ENCODE measurements at regions not wholly inside any gene's neighbourhood (a gene's known extent, or its start where the extent isn't known, plus 50 kb on each side); places are given as distances from the start of the nearest gene placed in this dataset.

- no peaks in the 10 kb centered on the region for H3K36me3 Mint-ChIP-seq (ENCODE audit: insufficient read depth, unreplicated experiment)
- H3K4me3 Mint-ChIP-seq (ENCODE audit: unreplicated experiment): no peak overlapping the region
- no TSS peak for BruUV-seq (replicated peaks)
- H3K9me3 Mint-ChIP-seq (ENCODE audit: unreplicated experiment): no peaks in the 10 kb centered on the region
- TF ChIP-seq, protein P1, sequence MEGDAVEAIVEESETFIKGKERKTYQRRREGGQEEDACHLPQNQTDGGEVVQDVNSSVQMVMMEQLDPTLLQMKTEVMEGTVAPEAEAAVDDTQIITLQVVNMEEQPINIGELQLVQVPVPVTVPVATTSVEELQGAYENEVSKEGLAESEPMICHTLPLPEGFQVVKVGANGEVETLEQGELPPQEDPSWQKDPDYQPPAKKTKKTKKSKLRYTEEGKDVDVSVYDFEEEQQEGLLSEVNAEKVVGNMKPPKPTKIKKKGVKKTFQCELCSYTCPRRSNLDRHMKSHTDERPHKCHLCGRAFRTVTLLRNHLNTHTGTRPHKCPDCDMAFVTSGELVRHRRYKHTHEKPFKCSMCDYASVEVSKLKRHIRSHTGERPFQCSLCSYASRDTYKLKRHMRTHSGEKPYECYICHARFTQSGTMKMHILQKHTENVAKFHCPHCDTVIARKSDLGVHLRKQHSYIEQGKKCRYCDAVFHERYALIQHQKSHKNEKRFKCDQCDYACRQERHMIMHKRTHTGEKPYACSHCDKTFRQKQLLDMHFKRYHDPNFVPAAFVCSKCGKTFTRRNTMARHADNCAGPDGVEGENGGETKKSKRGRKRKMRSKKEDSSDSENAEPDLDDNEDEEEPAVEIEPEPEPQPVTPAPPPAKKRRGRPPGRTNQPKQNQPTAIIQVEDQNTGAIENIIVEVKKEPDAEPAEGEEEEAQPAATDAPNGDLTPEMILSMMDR (IDR thresholded peaks at IDR 0.05; ENCODE audit: unreplicated experiment): no peak
- no peak overlapping the region for H3K27ac Mint-ChIP-seq (ENCODE audit: low read depth, unreplicated experiment)
- H3K4me1 Mint-ChIP-seq (ENCODE audit: insufficient read depth, unreplicated experiment): no peaks in the 10 kb centered on the region
- POLR2A ChIA-PET: interaction anchor here (0.7 to 1.1 kb wide), 3 partner anchors 29 to 1626 kb away, joined by 3 to 5 read pairs (median 4); no protein-coding TSS in a partner anchor
- no peaks in the 10 kb centered on the region for H3K27me3 Mint-ChIP-seq (ENCODE audit: insufficient read depth, unreplicated experiment)
- CTCF ChIA-PET: interaction anchor here (1.0 to 1.4 kb wide), 3 partner anchors 9 to 38 kb away, joined by 3 read pairs; no protein-coding TSS in a partner anchor
- DNase-seq (ENCODE audit: unreplicated experiment): no peak
- intact Hi-C loops (cut with micrococcal nuclease): no loop called here
Measured at GRCh38 chr1:40914927-40915569, 52.9 kb upstream of the CITED4 start.

DNA sequence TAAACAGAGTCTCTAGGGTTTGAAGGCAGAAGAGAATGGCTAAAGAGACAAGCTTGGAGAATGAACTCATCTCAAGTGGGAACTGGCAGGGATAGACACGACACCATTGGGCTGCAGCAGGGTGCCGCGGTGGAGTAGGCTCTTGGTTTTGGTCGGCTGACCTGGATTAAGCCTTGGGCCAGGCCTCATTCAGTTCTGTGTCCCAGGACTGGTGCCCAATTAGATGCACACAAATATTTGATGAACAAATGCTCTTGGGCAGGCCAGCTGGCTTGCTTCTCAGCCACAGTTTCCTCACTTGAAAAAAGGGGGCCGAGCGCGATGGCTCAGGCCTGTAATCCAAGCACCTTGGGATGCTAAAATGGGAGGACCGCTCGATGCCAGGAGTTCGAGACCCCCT, 53.4 kb upstream of the CITED4 start:
- TF ChIP-seq, protein P1 (IDR thresholded peaks at IDR 0.05; ENCODE audit: unreplicated experiment): no peak
- Mint-ChIP-seq H3K36me3 (ENCODE audit: insufficient read depth, unreplicated experiment) (no peaks in the 10 kb centered on the region), H3K9me3 (ENCODE audit: unreplicated experiment) (no peaks in the 10 kb centered on the region), H3K27me3 (ENCODE audit: insufficient read depth, unreplicated experiment) (no peaks in the 10 kb centered on the region), H3K27ac (ENCODE audit: low read depth, unreplicated experiment) (no peak overlapping the region), H3K4me1 (ENCODE audit: insufficient read depth, unreplicated experiment) (no peaks in the 10 kb centered on the region), H3K4me3 (ENCODE audit: unreplicated experiment) (no peak overlapping the region)
- intact Hi-C loops (cut with micrococcal nuclease): no loop called here
- ChIA-PET POLR2A (interaction anchor here (0.7 kb wide), 2 partner anchors 98 to 1627 kb away, joined by 3 to 4 read pairs; no protein-coding TSS in a partner anchor), CTCF (no interaction called here)
- no TSS peak for BruUV-seq (replicated peaks)
- no peak for DNase-seq (ENCODE audit: unreplicated experiment)

- no peak overlapping the region for H3K27ac Mint-ChIP-seq (ENCODE audit: low read depth, unreplicated experiment)
- H3K27me3 Mint-ChIP-seq (ENCODE audit: insufficient read depth, unreplicated experiment): no peaks in the 10 kb centered on the region
- BruUV-seq (replicated peaks): no TSS peak
- no peaks in the 10 kb centered on the region for H3K36me3 Mint-ChIP-seq (ENCODE audit: insufficient read depth, unreplicated experiment)
- H3K4me3 Mint-ChIP-seq (ENCODE audit: unreplicated experiment): no peak overlapping the region
- POLR2A ChIA-PET: interaction anchor here (0.6 to 1.4 kb wide), 3 partner anchors 8 to 57 kb away, joined by 3 read pairs; no protein-coding TSS in a partner anchor
- intact Hi-C loops (cut with micrococcal nuclease): no loop called here
- CTCF ChIA-PET: no interaction called here
- TF ChIP-seq, protein P1 (IDR thresholded peaks at IDR 0.05; ENCODE audit: unreplicated experiment): no peak
- no peaks in the 10 kb centered on the region for H3K9me3 Mint-ChIP-seq (ENCODE audit: unreplicated experiment)
- no peak for DNase-seq (ENCODE audit: unreplicated experiment)
- H3K4me1 Mint-ChIP-seq (ENCODE audit: insufficient read depth, unreplicated experiment): no peaks in the 10 kb centered on the region
Measured at GRCh38 chr1:40917995-40918711, 56.0 kb upstream of the CITED4 start.

GRCh38 chr1:40919475-40920011, 57.4 kb upstream of the CITED4 start:
- H3K4me3 Mint-ChIP-seq (ENCODE audit: unreplicated experiment): no peak overlapping the region
- CTCF ChIA-PET: no interaction called here
- intact Hi-C loops (cut with micrococcal nuclease): no loop called here
- no peaks in the 10 kb centered on the region for H3K4me1 Mint-ChIP-seq (ENCODE audit: insufficient read depth, unreplicated experiment)
- H3K27me3 Mint-ChIP-seq (ENCODE audit: insufficient read depth, unreplicated experiment): no peaks in the 10 kb centered on the region
- no peaks in the 10 kb centered on the region for H3K9me3 Mint-ChIP-seq (ENCODE audit: unreplicated experiment)
- no peaks in the 10 kb centered on the region for H3K36me3 Mint-ChIP-seq (ENCODE audit: insufficient read depth, unreplicated experiment)
- BruUV-seq (replicated peaks): no TSS peak
- DNase-seq (ENCODE audit: unreplicated experiment): no peak
- POLR2A ChIA-PET: interaction anchor here (1.4 kb wide), 1 partner anchor 9 kb away, joined by 3 read pairs; no protein-coding TSS in a partner anchor
- TF ChIP-seq, protein P1 (IDR thresholded peaks at IDR 0.05; ENCODE audit: unreplicated experiment): no peak
- no peak overlapping the region for H3K27ac Mint-ChIP-seq (ENCODE audit: low read depth, unreplicated experiment)

Data from MCF 10A (cell line).